GM18870 (cell line): ENCODE measurements at regions not wholly inside any gene's neighbourhood (a gene's known extent, or its start where the extent isn't known, plus 50 kb on each side); places are given as distances from the start of the nearest gene placed in this dataset.

Experiments
- ATAC-seq: cut with Tn5 transposase; IDR thresholded peaks from one replicate; pipeline ENCODE4 v1.9.1; 2021; ENCODE audit warnings: moderate library complexity; ENCODE audit not compliant: unreplicated experiment

GRCh38 chr13:73857106-73857505 lies 277.1 kb downstream of the KLF12 start:
- ATAC-seq, result no peak

GRCh38 chr13:73851104-73851503 lies 283.1 kb downstream of the KLF12 start:
- ATAC-seq, result no peak

GRCh38 chr13:73850104-73850873 lies 283.9 kb downstream of the KLF12 start:
- ATAC-seq, result no peak

- peak; percentile 60 for ATAC-seq
Observed at GRCh38 chr13:73849292-73849691, 284.9 kb downstream of the KLF12 start.

GRCh38 chr13:73844986-73845385 lies 289.2 kb downstream of the KLF12 start:
- no peak for ATAC-seq

- no peak for ATAC-seq
Observed at GRCh38 chr13:73842626-73843025, 291.6 kb downstream of the KLF12 start.

GRCh38 chr13:73842184-73842583 lies 292.0 kb downstream of the KLF12 start:
- no peak for ATAC-seq

- ATAC-seq, result no peak
Observed at GRCh38 chr13:73837147-73837546, 297.1 kb downstream of the KLF12 start.

GRCh38 chr13:73835138-73835721 lies 299.0 kb downstream of the KLF12 start:
- ATAC-seq, result peak; percentile 56

GRCh38 chr13:73833325-73834070 lies 300.7 kb downstream of the KLF12 start:
- ATAC-seq, result no peak

- no peak for ATAC-seq
Observed at GRCh38 chr13:73832825-73833224, 301.4 kb downstream of the KLF12 start.

- no peak for ATAC-seq
Observed at GRCh38 chr13:73832128-73832588, 302.0 kb downstream of the KLF12 start.

- ATAC-seq, result no peak
Observed at GRCh38 chr13:73829416-73829815, 304.8 kb downstream of the KLF12 start.

- ATAC-seq, result no peak
Observed at GRCh38 chr13:73828811-73829210, 305.4 kb downstream of the KLF12 start.

GRCh38 chr13:73827434-73827833 lies 306.8 kb downstream of the KLF12 start:
- ATAC-seq, result no peak

GRCh38 chr13:73825143-73825542 lies 309.1 kb downstream of the KLF12 start:
- no peak for ATAC-seq

- no peak for ATAC-seq
Observed at GRCh38 chr13:73822668-73823592, 311.3 kb downstream of the KLF12 start.

- ATAC-seq, result peak; percentile 78
Observed at GRCh38 chr13:73820688-73821087, 313.5 kb downstream of the KLF12 start.

- no peak for ATAC-seq
Observed at GRCh38 chr13:73820285-73820684, 313.9 kb downstream of the KLF12 start.

- ATAC-seq, result no peak
Observed at GRCh38 chr13:73819711-73820110, 314.5 kb downstream of the KLF12 start.

GRCh38 chr13:73816702-73817101 lies 317.5 kb downstream of the KLF12 start:
- no peak for ATAC-seq
